ENCODE measurements at regions not wholly inside any gene's neighbourhood (a gene's known extent, or its start where the extent isn't known, plus 50 kb on each side); places are given as distances from the start of the nearest gene placed in this dataset.
A peak's percentile ranks its signal among the peaks of the same experiment; 100 is the strongest.

DNA sequence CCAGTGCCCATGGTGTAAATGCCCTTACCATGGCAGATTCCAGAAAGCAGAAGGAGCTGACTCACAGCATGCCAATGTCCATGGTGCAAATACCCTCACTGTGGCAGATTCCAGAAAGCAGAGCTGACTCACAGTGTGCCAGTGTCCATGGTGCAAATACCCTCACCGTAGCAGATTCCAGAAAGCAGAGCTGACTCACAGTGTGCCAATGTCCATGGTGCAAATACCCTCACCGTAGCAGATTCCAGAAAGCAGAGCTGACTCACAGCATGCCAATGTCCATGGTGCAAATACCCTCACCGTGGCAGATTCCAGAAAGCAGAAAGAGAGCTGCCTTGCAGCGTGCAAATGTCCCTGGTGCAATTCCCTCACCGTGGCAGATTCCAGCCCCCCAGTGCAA lies 163.8 kb upstream of the SOX1 start:
- DNase-seq (no peak), FAIRE-seq (no peak)
- Histone ChIP-seq H3K36me3 (ENCODE audit: control insufficient read depth in 2 of 3, insufficient read depth in 3 of 3, low read length in 3 of 3) (no peaks in the 10 kb centered on the region), H3K9ac (ENCODE audit: low read length in 3 of 3) (no peak overlapping the region), H3K9me3 (ENCODE audit: control insufficient read depth in 2 of 3, insufficient read depth in 1 of 3, low read length in 3 of 3) (no peaks in the 10 kb centered on the region), H3K27me3 (ENCODE audit: control insufficient read depth, insufficient read depth, low read length) (no peaks in the 10 kb centered on the region), H3K27ac (ENCODE audit: low read depth in 2 of 2, low read length in 2 of 2) (no peak overlapping the region), H3K4me3 (ENCODE audit: low read length in 3 of 3) (no peak overlapping the region), H3K4me1 (ENCODE audit: control insufficient read depth in 2 of 3, insufficient read depth in 2 of 3, low read depth in 1 of 3, low read length in 3 of 3) (no peaks in the 10 kb centered on the region)
- TF ChIP-seq, protein P1, sequence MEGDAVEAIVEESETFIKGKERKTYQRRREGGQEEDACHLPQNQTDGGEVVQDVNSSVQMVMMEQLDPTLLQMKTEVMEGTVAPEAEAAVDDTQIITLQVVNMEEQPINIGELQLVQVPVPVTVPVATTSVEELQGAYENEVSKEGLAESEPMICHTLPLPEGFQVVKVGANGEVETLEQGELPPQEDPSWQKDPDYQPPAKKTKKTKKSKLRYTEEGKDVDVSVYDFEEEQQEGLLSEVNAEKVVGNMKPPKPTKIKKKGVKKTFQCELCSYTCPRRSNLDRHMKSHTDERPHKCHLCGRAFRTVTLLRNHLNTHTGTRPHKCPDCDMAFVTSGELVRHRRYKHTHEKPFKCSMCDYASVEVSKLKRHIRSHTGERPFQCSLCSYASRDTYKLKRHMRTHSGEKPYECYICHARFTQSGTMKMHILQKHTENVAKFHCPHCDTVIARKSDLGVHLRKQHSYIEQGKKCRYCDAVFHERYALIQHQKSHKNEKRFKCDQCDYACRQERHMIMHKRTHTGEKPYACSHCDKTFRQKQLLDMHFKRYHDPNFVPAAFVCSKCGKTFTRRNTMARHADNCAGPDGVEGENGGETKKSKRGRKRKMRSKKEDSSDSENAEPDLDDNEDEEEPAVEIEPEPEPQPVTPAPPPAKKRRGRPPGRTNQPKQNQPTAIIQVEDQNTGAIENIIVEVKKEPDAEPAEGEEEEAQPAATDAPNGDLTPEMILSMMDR (IDR thresholded peaks at IDR 0.05; ENCODE audit: borderline replicate concordance, extremely low read depth, insufficient read depth): no peak
- intact Hi-C loops (cut with DNase I): no loop called here

DNA sequence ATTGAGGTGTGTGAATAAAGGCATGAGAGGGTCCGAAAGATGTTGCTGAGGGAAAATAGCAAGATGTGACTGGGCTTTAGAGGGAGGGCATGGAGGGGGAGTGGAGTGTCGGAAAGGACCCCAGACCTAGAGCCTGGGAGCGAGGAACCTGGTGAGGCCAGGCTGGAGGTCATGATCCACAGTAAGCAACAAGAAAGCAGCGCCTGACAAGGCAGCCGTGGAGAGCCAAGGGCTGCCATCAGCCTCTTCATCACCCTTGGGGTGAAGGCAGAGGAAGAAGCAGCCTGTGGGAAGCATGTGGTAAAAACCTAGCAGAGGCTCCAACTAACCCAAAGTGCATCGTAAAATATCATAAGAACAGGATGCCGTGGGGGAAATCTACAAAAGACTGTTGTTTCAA lies 162.8 kb upstream of the SOX1 start:
- Histone ChIP-seq H3K9ac (ENCODE audit: low read length in 3 of 3) (no peak overlapping the region), H3K9me3 (ENCODE audit: control insufficient read depth in 2 of 3, insufficient read depth in 1 of 3, low read length in 3 of 3) (no peaks in the 10 kb centered on the region), H3K27me3 (ENCODE audit: control insufficient read depth, insufficient read depth, low read length) (no peaks in the 10 kb centered on the region), H3K4me1 (ENCODE audit: control insufficient read depth in 2 of 3, insufficient read depth in 2 of 3, low read depth in 1 of 3, low read length in 3 of 3) (no peaks in the 10 kb centered on the region), H3K4me3 (ENCODE audit: low read length in 3 of 3) (no peak overlapping the region), H3K36me3 (ENCODE audit: control insufficient read depth in 2 of 3, insufficient read depth in 3 of 3, low read length in 3 of 3) (no peaks in the 10 kb centered on the region), H3K27ac (ENCODE audit: low read depth in 2 of 2, low read length in 2 of 2) (no peak overlapping the region)
- FAIRE-seq: no peak
- TF ChIP-seq, protein P1 (IDR thresholded peaks at IDR 0.05; ENCODE audit: borderline replicate concordance, extremely low read depth, insufficient read depth): no peak
- DNase-seq: peak in 1 of 5 donors; percentile 20
- intact Hi-C loops (cut with DNase I): no loop called here

- peak in 1 of 5 donors; percentile 25 for DNase-seq
- intact Hi-C loops (cut with DNase I): no loop called here
- Histone ChIP-seq H3K27me3 (ENCODE audit: control insufficient read depth, insufficient read depth, low read length) (no peaks in the 10 kb centered on the region), H3K9me3 (ENCODE audit: control insufficient read depth in 2 of 3, insufficient read depth in 1 of 3, low read length in 3 of 3) (no peaks in the 10 kb centered on the region), H3K27ac (ENCODE audit: low read depth in 2 of 2, low read length in 2 of 2) (no peak overlapping the region), H3K4me3 (ENCODE audit: low read length in 3 of 3) (no peak overlapping the region), H3K36me3 (ENCODE audit: control insufficient read depth in 2 of 3, insufficient read depth in 3 of 3, low read length in 3 of 3) (no peaks in the 10 kb centered on the region), H3K4me1 (ENCODE audit: control insufficient read depth in 2 of 3, insufficient read depth in 2 of 3, low read depth in 1 of 3, low read length in 3 of 3) (no peaks in the 10 kb centered on the region), H3K9ac (ENCODE audit: low read length in 3 of 3) (no peak overlapping the region)
- FAIRE-seq: no peak
- TF ChIP-seq, protein P1 (IDR thresholded peaks at IDR 0.05; ENCODE audit: borderline replicate concordance, extremely low read depth, insufficient read depth): no peak
Measured at GRCh38 chr13:111904701-111905608, 162.0 kb upstream of the SOX1 start.

Measured in kidney (tissue), 13 donors.